Liver (tissue), 8 donors: ENCODE measurements at regions not wholly inside any gene's neighbourhood (a gene's known extent, or its start where the extent isn't known, plus 50 kb on each side); places are given as distances from the start of the nearest gene placed in this dataset.

ENCODE experiments used
- DNase-seq: peaks from one replicate; pipeline ENCODE4 v3.0.0-alpha.2; 2017; ENCODE audit warnings: low spot score
- H3K27ac ChIP-seq, 2 donors: one replicate each; pipeline ENCODE4 v1.7.0; 2013; ENCODE audit warnings: inconsistent platforms in 2 of 2, low read length in 2 of 2, control low read depth in 1 of 2, low read depth in 1 of 2, mild to moderate bottlenecking in 1 of 2
- H3K27me3 ChIP-seq, 4 donors: one replicate each; pipeline versions ENCODE4 v1.6.1 to v1.7.0; 2013; ENCODE audit warnings: low read length in 3 of 4, inconsistent platforms in 1 of 4, mild to moderate bottlenecking in 1 of 4, moderate library complexity in 1 of 4; ENCODE audit not compliant: control insufficient read depth in 4 of 4, insufficient read depth in 4 of 4
- H3K36me3 ChIP-seq, 4 donors: one replicate each; pipeline versions ENCODE4 v1.6.1 to v1.7.0; 2013; ENCODE audit warnings: low read length in 3 of 4, mild to moderate bottlenecking in 3 of 4, low read depth in 1 of 4, moderate library complexity in 1 of 4; ENCODE audit not compliant: control insufficient read depth in 4 of 4, insufficient read depth in 3 of 4
- H3K4me1 ChIP-seq, 4 donors: one replicate each; pipeline versions ENCODE4 v1.6.1 to v1.7.0; 2013; ENCODE audit warnings: low read length in 3 of 4, mild to moderate bottlenecking in 3 of 4, moderate library complexity in 1 of 4; ENCODE audit not compliant: control insufficient read depth in 4 of 4, insufficient read depth in 4 of 4
- H3K4me3 ChIP-seq, 3 donors: one replicate each; pipeline versions ENCODE4 v1.6.1 to v1.7.0; 2013; ENCODE audit warnings: low read length in 3 of 3, control low read depth in 1 of 3, low read depth in 1 of 3, mild to moderate bottlenecking in 1 of 3
- H3K9ac ChIP-seq, 2 donors: one replicate each; pipeline ENCODE4 v1.7.0; 2013; ENCODE audit warnings: low read length in 2 of 2, mild to moderate bottlenecking in 2 of 2, moderate library complexity in 2 of 2, control low read depth in 1 of 2, low read depth in 1 of 2
- H3K9me3 ChIP-seq, 4 donors: one replicate each; pipeline versions ENCODE4 v1.6.1 to v1.7.0; 2013; ENCODE audit warnings: low read length in 3 of 4; ENCODE audit not compliant: control insufficient read depth in 4 of 4
- ATF3 ChIP-seq: IDR thresholded peaks from 2 replicates; pipeline ENCODE4 v1.6.1; 2016; ENCODE audit warnings: antibody characterized with exemption
- CTCF ChIP-seq: fragments of 150-350 bp; IDR thresholded peaks from 2 replicates; pipeline ENCODE4 v1.5.1; 2017; ENCODE audit warnings: improper control_type of control experiment, low read depth, low read length; ENCODE audit not compliant: missing input control
- EGR1 ChIP-seq, 2 donors: IDR thresholded peaks; 2 replicates each; pipeline ENCODE4 v1.6.1; 2016 to 2018; ENCODE audit warnings: antibody characterized with exemption in 2 of 2, low read depth in 2 of 2
- FOXA1 ChIP-seq: IDR thresholded peaks from 2 replicates; pipeline ENCODE4 v1.6.1; 2016; ENCODE audit warnings: antibody characterized with exemption
- GABPA ChIP-seq, 2 donors: IDR thresholded peaks in 1 of 2; conservative IDR thresholded peaks in 1 of 2; 2 replicates each; pipeline ENCODE4 v1.6.1; 2016; ENCODE audit warnings: antibody characterized with exemption in 2 of 2, mild to moderate bottlenecking in 1 of 2, moderate library complexity in 1 of 2
- HNF4G ChIP-seq: IDR thresholded peaks from 2 replicates; pipeline ENCODE4 v1.6.1; 2016; ENCODE audit warnings: antibody characterized with exemption
- JUND ChIP-seq, 2 donors: IDR thresholded peaks; 2 replicates each; pipeline ENCODE4 v1.6.1; 2016; ENCODE audit warnings: antibody characterized with exemption in 2 of 2
- MAX ChIP-seq: IDR thresholded peaks from 2 replicates; pipeline ENCODE4 v1.6.1; 2016; ENCODE audit warnings: antibody characterized with exemption
- NR2F2 ChIP-seq: IDR thresholded peaks from 2 replicates; pipeline ENCODE4 v1.6.1; 2016; ENCODE audit warnings: antibody characterized with exemption
- RAD21 ChIP-seq, 2 donors: IDR thresholded peaks; 2 replicates each; pipeline ENCODE4 v1.6.1; 2016; ENCODE audit warnings: antibody characterized with exemption in 2 of 2, mild to moderate bottlenecking in 2 of 2
- REST ChIP-seq: IDR thresholded peaks from 2 replicates; pipeline ENCODE4 v1.6.1; 2016; ENCODE audit warnings: antibody characterized with exemption, mild to moderate bottlenecking
- RXRA ChIP-seq, 2 donors: IDR thresholded peaks; 2 replicates each; pipeline ENCODE4 v1.6.1; 2017 to 2018; ENCODE audit warnings: antibody characterized with exemption in 2 of 2, mild to moderate bottlenecking in 1 of 2
- SP1 ChIP-seq: IDR thresholded peaks from 2 replicates; pipeline ENCODE4 v1.6.1; 2018; ENCODE audit warnings: antibody characterized with exemption, mild to moderate bottlenecking
- TAF1 ChIP-seq: conservative IDR thresholded peaks from 2 replicates; pipeline ENCODE4 v1.6.1; 2016; ENCODE audit warnings: antibody characterized with exemption, mild to moderate bottlenecking
- ZBTB33 ChIP-seq: IDR thresholded peaks from 2 replicates; pipeline ENCODE4 v1.6.1; 2016; ENCODE audit warnings: antibody characterized with exemption
- WGBS: extraction: QIAGEN DNeasy Blood & Tissue Kit; methylation state at CpG from one replicate; pipeline ENCODE4 v1.1.7; 2013; 5-methylcytosine and 5-hydroxymethylcytosine counted together
- donor health status: healthy.
- donor health status: healthy.
- donor health status: healthy.
- donor health status: healthy.
- donor health status: healthy.

- no peak for TF ChIP-seq SP1
- no peak for TF ChIP-seq ATF3
- TF ChIP-seq HNF4G, result no peak
- TF ChIP-seq ZBTB33, result no peak
- TF ChIP-seq EGR1 (IDR thresholded peaks at IDR 0.05; ENCODE audit: low read depth in 2 of 2), result no peak
- TF ChIP-seq CTCF, result no peak
- no peak for TF ChIP-seq REST
- 86% methylated on average over 2 of the region's 2 CpGs for WGBS
Measured at GRCh38 chr2:217086718-217087117, 226.9 kb upstream of the TNP1 start.

GRCh38 chr2:217086038-217086522 lies 226.2 kb upstream of the TNP1 start:
- Histone ChIP-seq H3K9ac (no peak overlapping the region), H3K9me3 (no peaks in the 10 kb centered on the region), H3K27me3 (peaks cover 0 to 3% (median 0%) of the 10 kb centered on the region in 4 donors), H3K27ac (no peak overlapping the region), H3K4me1 (no peaks in the 10 kb centered on the region), H3K36me3 (no peaks in the 10 kb centered on the region), H3K4me3 (no peak overlapping the region)
- 91% methylated on average over 1 of the region's 1 CpG for WGBS
- DNase-seq, result peak; percentile 9
- TF ChIP-seq RAD21 (IDR thresholded peaks at IDR 0.05) (no peak), CTCF (no peak), GABPA (IDR thresholded peaks at IDR 0.05 in 1 of 2, conservative IDR thresholded peaks at IDR 0.05 in 1 of 2) (no peak), HNF4G (no peak), SP1 (no peak), JUND (IDR thresholded peaks at IDR 0.05) (no peak), TAF1 (no peak), RXRA (IDR thresholded peaks at IDR 0.05) (no peak), NR2F2 (no peak), FOXA1 (no peak), REST (no peak), ZBTB33 (no peak), MAX (no peak)

More at GRCh38 chr2:217086718-217087117, 226.9 kb upstream of the TNP1 start:
- Histone ChIP-seq H3K9me3 (no peaks in the 10 kb centered on the region), H3K27ac (no peak overlapping the region), H3K27me3 (peaks cover 0 to 3% (median 0%) of the 10 kb centered on the region in 4 donors), H3K4me3 (no peak overlapping the region), H3K4me1 (no peaks in the 10 kb centered on the region), H3K9ac (no peak overlapping the region), H3K36me3 (no peaks in the 10 kb centered on the region)
- no peak for DNase-seq
